ENCODE measurements at regions not wholly inside any gene's neighbourhood (a gene's known extent, or its start where the extent isn't known, plus 50 kb on each side); places are given as distances from the start of the nearest gene placed in this dataset.

DNA sequence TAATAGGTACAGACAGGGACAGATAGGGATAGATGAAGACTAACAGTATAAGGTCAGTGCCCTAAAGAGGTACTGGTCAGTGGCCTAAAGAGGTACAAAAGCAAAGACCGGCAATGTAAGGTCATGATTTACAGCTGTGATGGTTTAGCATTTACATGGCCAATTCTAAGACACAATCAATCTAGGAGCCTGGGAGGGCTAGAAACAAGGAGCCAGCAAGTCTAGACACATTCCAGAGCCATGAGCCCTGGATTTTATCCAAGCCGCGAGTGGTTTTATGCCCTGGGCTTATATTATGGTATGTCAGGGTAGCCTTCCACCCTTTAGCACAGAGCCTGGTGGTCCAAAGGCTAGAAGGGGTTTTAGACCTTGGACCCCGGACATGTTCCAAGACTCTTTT is 124.2 kb downstream of the CBLN2 start:
- WGBS, 2 donors, result 79 to 88% methylated on average over 4 of the region's 4 CpGs
- H3K27me3 ChIP-seq, result no peaks in the 10 kb centered on the region
- no peak for DNase-seq (ENCODE audit: low spot score in 2 of 2)
- no peaks in the 10 kb centered on the region for H3K36me3 ChIP-seq
- no peak overlapping the region for H3K4me3 ChIP-seq
- no peak overlapping the region for H3K27ac ChIP-seq
- no peaks in the 10 kb centered on the region for H3K4me1 ChIP-seq
- no peak for TF ChIP-seq EP300 (IDR thresholded peaks at IDR 0.05)
- TF ChIP-seq CTCF (IDR thresholded peaks at IDR 0.05), result no peak
- TF ChIP-seq POLR2A (IDR thresholded peaks at IDR 0.05), result no peak
- H3K9me3 ChIP-seq, result no peaks in the 10 kb centered on the region

- 18 to 27% methylated on average over 5 of the region's 5 CpGs for WGBS, 2 donors
- Histone ChIP-seq H3K9me3 (peaks cover 0 to under 1% (median 0%) of the 10 kb centered on the region in 4 donors), H3K27ac (no peak overlapping the region), H3K4me3 (no peak overlapping the region), H3K27me3 (no peaks in the 10 kb centered on the region), H3K4me1 (no peaks in the 10 kb centered on the region), H3K36me3 (no peaks in the 10 kb centered on the region)
- no peak for TF ChIP-seq EP300 (IDR thresholded peaks at IDR 0.05)
- no peak for TF ChIP-seq POLR2A (IDR thresholded peaks at IDR 0.05)
- TF ChIP-seq CTCF (IDR thresholded peaks at IDR 0.05), result no peak
- no peak for DNase-seq (ENCODE audit: low spot score in 2 of 2)
These were observed 131.2 kb downstream of the CBLN2 start for GRCh38 chr18:72412927-72413326.

DNA sequence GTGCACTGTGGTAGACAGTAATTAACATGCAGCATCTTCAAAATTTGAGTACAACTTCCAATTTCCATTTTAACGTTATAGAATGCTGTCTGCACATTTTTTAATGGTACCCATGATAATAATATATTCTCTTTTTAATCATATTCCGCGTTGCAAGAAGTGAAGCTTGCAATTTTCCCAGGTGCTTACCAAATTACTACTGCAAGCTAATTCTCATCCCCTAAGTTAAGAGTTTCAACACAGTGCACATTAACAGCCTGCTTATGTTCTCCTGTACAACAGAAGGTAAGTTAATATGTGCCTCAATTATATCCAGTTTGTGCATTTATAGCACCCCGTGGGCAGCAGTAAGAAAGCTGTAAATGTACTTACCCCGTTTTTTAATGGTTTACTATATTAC is 132.9 kb downstream of the CBLN2 start:
- no peak overlapping the region for H3K4me3 ChIP-seq
- 54 to 55% methylated on average over 5 of the region's 5 CpGs for WGBS, 2 donors
- DNase-seq (ENCODE audit: low spot score in 2 of 2), result no peak
- TF ChIP-seq CTCF (IDR thresholded peaks at IDR 0.05) (no peak), EP300 (IDR thresholded peaks at IDR 0.05) (no peak), POLR2A (IDR thresholded peaks at IDR 0.05) (no peak)
- no peaks in the 10 kb centered on the region for H3K36me3 ChIP-seq
- no peaks in the 10 kb centered on the region for H3K27me3 ChIP-seq
- H3K27ac ChIP-seq, result no peak overlapping the region
- H3K4me1 ChIP-seq, result no peaks in the 10 kb centered on the region
- peaks cover 0 to 8% (median 0%) of the 10 kb centered on the region in 4 donors for H3K9me3 ChIP-seq

DNA sequence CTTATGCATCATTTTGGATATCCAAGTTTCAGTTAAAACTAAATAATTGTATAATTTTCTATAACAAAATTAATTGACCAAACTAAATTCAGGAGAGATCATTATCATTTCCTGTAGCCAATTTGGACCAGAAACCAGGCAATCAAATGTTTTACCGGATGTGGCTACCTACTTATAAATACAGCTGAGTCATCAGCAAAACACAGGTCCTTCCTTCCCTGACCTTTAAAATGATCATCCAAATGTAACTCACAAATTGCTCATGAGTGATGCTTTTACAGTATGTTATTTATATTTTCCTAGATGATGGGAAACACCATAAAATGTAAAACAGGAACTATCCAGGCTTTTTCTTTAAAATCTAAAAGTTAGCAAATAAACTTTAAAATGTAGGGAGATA is 133.7 kb downstream of the CBLN2 start:
- H3K27ac ChIP-seq, result no peak overlapping the region
- H3K36me3 ChIP-seq, result no peaks in the 10 kb centered on the region
- H3K9me3 ChIP-seq, result peaks cover 0 to 8% (median 0%) of the 10 kb centered on the region in 4 donors
- TF ChIP-seq EP300 (IDR thresholded peaks at IDR 0.05) (no peak), CTCF (IDR thresholded peaks at IDR 0.05) (no peak), POLR2A (IDR thresholded peaks at IDR 0.05) (no peak)
- no peak for DNase-seq (ENCODE audit: low spot score in 2 of 2)
- no peaks in the 10 kb centered on the region for H3K27me3 ChIP-seq
- H3K4me3 ChIP-seq, result no peak overlapping the region
- WGBS, 2 donors, result 56 to 65% methylated on average over 1 of the region's 1 CpG
- no peaks in the 10 kb centered on the region for H3K4me1 ChIP-seq

GRCh38 chr18:72409903-72410302 is 134.2 kb downstream of the CBLN2 start:
- Histone ChIP-seq H3K9me3 (peaks cover 0 to 8% (median 0%) of the 10 kb centered on the region in 4 donors), H3K27me3 (no peaks in the 10 kb centered on the region), H3K27ac (no peak overlapping the region), H3K4me3 (no peak overlapping the region), H3K4me1 (no peaks in the 10 kb centered on the region), H3K36me3 (no peaks in the 10 kb centered on the region)
- WGBS, 2 donors, result 16 to 30% methylated on average over 1 of the region's 1 CpG
- no peak for DNase-seq (ENCODE audit: low spot score in 2 of 2)
- TF ChIP-seq EP300 (IDR thresholded peaks at IDR 0.05) (no peak), POLR2A (IDR thresholded peaks at IDR 0.05) (no peak), CTCF (IDR thresholded peaks at IDR 0.05) (no peak)

All from tibial nerve (tissue), 4 donors.